ENCODE measurements at regions not wholly inside any gene's neighbourhood (a gene's known extent, or its start where the extent isn't known, plus 50 kb on each side); places are given as distances from the start of the nearest gene placed in this dataset.
A peak's percentile ranks its signal among the peaks of the same experiment; 100 is the strongest.

- no peak overlapping the region for H3K27ac ChIP-seq
- TF ChIP-seq ZFX (IDR thresholded peaks at IDR 0.05; ENCODE audit: borderline replicate concordance), result no peak
- no peak for TF ChIP-seq CTCF (IDR thresholded peaks at IDR 0.05)
Measured at GRCh38 chr1:191145834-191146233, 668.2 kb upstream of the BRINP3 start.

- no peak overlapping the region for H3K27ac ChIP-seq
Measured at GRCh38 chr1:191151321-191151807, 673.7 kb upstream of the BRINP3 start.

GRCh38 chr1:191152776-191153175, 675.1 kb upstream of the BRINP3 start:
- no peak overlapping the region for H3K27ac ChIP-seq
- no peak for TF ChIP-seq CTCF (IDR thresholded peaks at IDR 0.05)
- TF ChIP-seq ZFX (IDR thresholded peaks at IDR 0.05; ENCODE audit: borderline replicate concordance), result no peak

More at GRCh38 chr1:191151321-191151807, 673.7 kb upstream of the BRINP3 start:
- TF ChIP-seq ZFX (IDR thresholded peaks at IDR 0.05; ENCODE audit: borderline replicate concordance) (no peak), CTCF (IDR thresholded peaks at IDR 0.05) (no peak)

- TF ChIP-seq CTCF (IDR thresholded peaks at IDR 0.05) (no peak), ZFX (IDR thresholded peaks at IDR 0.05; ENCODE audit: borderline replicate concordance) (no peak)
- H3K27ac ChIP-seq, result no peak overlapping the region
Measured at GRCh38 chr1:191155178-191155577, 677.5 kb upstream of the BRINP3 start.

- no peak overlapping the region for H3K27ac ChIP-seq
- TF ChIP-seq CTCF (IDR thresholded peaks at IDR 0.05) (no peak), ZFX (IDR thresholded peaks at IDR 0.05; ENCODE audit: borderline replicate concordance) (no peak)
Measured at GRCh38 chr1:191160837-191161236, 683.2 kb upstream of the BRINP3 start.

GRCh38 chr1:191162762-191163161, 685.1 kb upstream of the BRINP3 start:
- H3K27ac ChIP-seq, result no peak overlapping the region
- TF ChIP-seq ZFX (IDR thresholded peaks at IDR 0.05; ENCODE audit: borderline replicate concordance), result no peak
- TF ChIP-seq CTCF (IDR thresholded peaks at IDR 0.05), result no peak

GRCh38 chr1:191163621-191164020, 686.0 kb upstream of the BRINP3 start:
- H3K27ac ChIP-seq, result peak overlapping the region; percentile 34
- TF ChIP-seq ZFX (IDR thresholded peaks at IDR 0.05; ENCODE audit: borderline replicate concordance) (no peak), CTCF (IDR thresholded peaks at IDR 0.05) (no peak)

Measured in 22Rv1 (cell line).